GM10248 (cell line): ENCODE measurements at regions not wholly inside any gene's neighbourhood (a gene's known extent, or its start where the extent isn't known, plus 50 kb on each side); places are given as distances from the start of the nearest gene placed in this dataset.

ENCODE experiments used
- CTCF ChIA-PET: fragments of 300-600 bp; sonication (Branson Sonifier 250); formaldehyde crosslinking; extraction: SDS; loops from one replicate; lab custom pipeline; 2021; ENCODE audit warnings: antibody characterized with exemption; lab: Yijun Ruan, JAX
- POLR2A ChIA-PET: fragments of 350-650 bp; sonication (Branson Sonifier 250); formaldehyde crosslinking; extraction: SDS; loops from one replicate; lab custom pipeline; 2020; ENCODE audit warnings: antibody characterized with exemption; lab: Yijun Ruan, JAX
- DNase-seq: peaks from one replicate; pipeline ENCODE4 v3.0.0; 2012; ENCODE audit errors: extremely low spot score
- TF ChIP-seq, protein P1 (sequence below): IDR thresholded peaks from 2 replicates; pipeline ENCODE4 v1.5.1; 2012; ENCODE audit warnings: mild to moderate bottlenecking, low read depth; ENCODE audit errors: extremely low read depth, missing control alignments, control extremely low read depth

- TF ChIP-seq, protein P1, sequence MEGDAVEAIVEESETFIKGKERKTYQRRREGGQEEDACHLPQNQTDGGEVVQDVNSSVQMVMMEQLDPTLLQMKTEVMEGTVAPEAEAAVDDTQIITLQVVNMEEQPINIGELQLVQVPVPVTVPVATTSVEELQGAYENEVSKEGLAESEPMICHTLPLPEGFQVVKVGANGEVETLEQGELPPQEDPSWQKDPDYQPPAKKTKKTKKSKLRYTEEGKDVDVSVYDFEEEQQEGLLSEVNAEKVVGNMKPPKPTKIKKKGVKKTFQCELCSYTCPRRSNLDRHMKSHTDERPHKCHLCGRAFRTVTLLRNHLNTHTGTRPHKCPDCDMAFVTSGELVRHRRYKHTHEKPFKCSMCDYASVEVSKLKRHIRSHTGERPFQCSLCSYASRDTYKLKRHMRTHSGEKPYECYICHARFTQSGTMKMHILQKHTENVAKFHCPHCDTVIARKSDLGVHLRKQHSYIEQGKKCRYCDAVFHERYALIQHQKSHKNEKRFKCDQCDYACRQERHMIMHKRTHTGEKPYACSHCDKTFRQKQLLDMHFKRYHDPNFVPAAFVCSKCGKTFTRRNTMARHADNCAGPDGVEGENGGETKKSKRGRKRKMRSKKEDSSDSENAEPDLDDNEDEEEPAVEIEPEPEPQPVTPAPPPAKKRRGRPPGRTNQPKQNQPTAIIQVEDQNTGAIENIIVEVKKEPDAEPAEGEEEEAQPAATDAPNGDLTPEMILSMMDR = no peak
- no peak for DNase-seq
- POLR2A ChIA-PET = no interaction called here
- CTCF ChIA-PET = interaction anchor here (1.0 to 2.8 kb wide), 6 partner anchors 10 to 834 kb away, joined by 3 to 27 read pairs (median 5); no protein-coding TSS in a partner anchor
These were observed 54.3 kb upstream of the SLC2A12 start for GRCh38 chr6:134106702-134107101.

DNA sequence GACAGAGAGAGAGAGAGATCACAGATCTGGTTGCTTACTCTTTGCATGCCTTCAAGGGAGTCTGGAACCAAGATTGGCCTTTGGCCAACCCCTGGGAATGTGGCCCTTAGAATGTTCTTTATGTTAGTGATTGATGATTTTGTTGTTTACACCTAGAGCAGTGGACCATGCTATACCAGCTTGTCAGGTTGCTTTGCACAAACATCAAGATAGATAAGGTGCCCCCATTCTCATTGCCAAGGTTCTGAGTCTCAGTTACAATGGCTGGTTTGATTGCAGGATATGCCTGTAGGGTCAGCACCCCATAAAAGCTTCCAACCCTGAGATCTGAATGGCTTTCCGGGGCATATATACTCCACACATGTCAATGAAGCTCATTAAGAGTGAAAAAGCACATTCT lies 53.5 kb upstream of the SLC2A12 start:
- ChIA-PET POLR2A (no interaction called here), CTCF (interaction anchor here (0.9 to 1.0 kb wide), 4 partner anchors 10 to 182 kb away, joined by 3 to 6 read pairs (median 4); no protein-coding TSS in a partner anchor)
- TF ChIP-seq, protein P1 = no peak
- no peak for DNase-seq

GRCh38 chr6:134103006-134103405 lies 50.6 kb upstream of the SLC2A12 start:
- TF ChIP-seq, protein P1 = no peak
- POLR2A ChIA-PET = no interaction called here
- CTCF ChIA-PET = interaction anchor here (1.1 to 11.1 kb wide), 7 partner anchors 8 to 265 kb away, joined by 3 to 334 read pairs (median 12); no protein-coding TSS in a partner anchor
- DNase-seq = no peak
